Trophoblast cell (in vitro differentiated cells and primary cell): ENCODE measurements at regions not wholly inside any gene's neighbourhood (a gene's known extent, or its start where the extent isn't known, plus 50 kb on each side); places are given as distances from the start of the nearest gene placed in this dataset.

Experiments used
- DNase-seq, 2 donors: peaks; one replicate each; pipeline ENCODE4 v3.0.0-alpha.2; 2016
- H2AFZ ChIP-seq: 2 replicates; pipeline ENCODE4 v1.6.1; 2013; ENCODE audit warnings: low read length, moderate library complexity, mild to moderate bottlenecking; ENCODE audit not compliant: insufficient read depth, poor library complexity
- H2AK5ac ChIP-seq: 2 replicates; pipeline ENCODE4 v1.6.1; 2013; ENCODE audit warnings: mild to moderate bottlenecking, low read length
- H2BK120ac ChIP-seq: 2 replicates; pipeline ENCODE4 v1.6.1; 2013; ENCODE audit warnings: low read length, mild to moderate bottlenecking, moderate library complexity; ENCODE audit not compliant: insufficient read depth, poor library complexity
- H2BK12ac ChIP-seq: 2 replicates; pipeline ENCODE4 v1.6.1; 2013; ENCODE audit warnings: mild to moderate bottlenecking, low read length, moderate library complexity
- H2BK5ac ChIP-seq: 2 replicates; pipeline ENCODE4 v1.6.1; 2013; ENCODE audit warnings: low read length, low read depth, moderate library complexity, mild to moderate bottlenecking; ENCODE audit not compliant: poor library complexity
- H3K14ac ChIP-seq: 2 replicates; pipeline ENCODE4 v1.6.1; 2013; ENCODE audit warnings: mild to moderate bottlenecking, low read length
- H3K18ac ChIP-seq: 2 replicates; pipeline ENCODE4 v1.6.1; 2013; ENCODE audit warnings: mild to moderate bottlenecking, low read length
- H3K23ac ChIP-seq: 2 replicates; pipeline ENCODE4 v1.6.1; 2013; ENCODE audit warnings: low read length
- H3K27ac ChIP-seq: 2 replicates; pipeline ENCODE4 v1.5.1; 2013; ENCODE audit warnings: low read depth, mild to moderate bottlenecking, inconsistent platforms, low read length, moderate library complexity
- H3K27me3 ChIP-seq: 2 replicates; pipeline ENCODE4 v1.6.1; 2013; ENCODE audit warnings: inconsistent platforms, mild to moderate bottlenecking, low read length, moderate library complexity; ENCODE audit not compliant: insufficient read depth
- H3K36me3 ChIP-seq, 2 experiments: 1 replicate in 1 of 2; 2 replicates in 1 of 2; pipeline ENCODE4 v1.6.1; 2013; ENCODE audit warnings: low read length in 2 of 2, mild to moderate bottlenecking in 2 of 2, moderate library complexity in 1 of 2; ENCODE audit not compliant: insufficient read depth in 2 of 2, control insufficient read depth in 1 of 2
- H3K4ac ChIP-seq: 2 replicates; pipeline ENCODE4 v1.6.1; 2013; ENCODE audit warnings: low read depth, mild to moderate bottlenecking, low read length, moderate library complexity
- H3K4me1 ChIP-seq, 2 experiments: 1 replicate in 1 of 2; 2 replicates in 1 of 2; pipeline ENCODE4 v1.6.1; 2013; ENCODE audit warnings: low read length in 2 of 2, mild to moderate bottlenecking in 2 of 2, moderate library complexity in 1 of 2; ENCODE audit not compliant: insufficient read depth in 2 of 2, control insufficient read depth in 1 of 2
- H3K4me2 ChIP-seq: 2 replicates; pipeline ENCODE4 v1.6.1; 2013; ENCODE audit warnings: inconsistent platforms, mild to moderate bottlenecking, low read length, moderate library complexity
- H3K4me3 ChIP-seq: 2 replicates; pipeline ENCODE4 v1.5.1; 2013; ENCODE audit warnings: mild to moderate bottlenecking, low read depth, low read length, inconsistent platforms
- H3K79me1 ChIP-seq: one replicate; pipeline ENCODE4 v1.6.1; 2013; ENCODE audit warnings: low read length
- H3K79me2 ChIP-seq: 2 replicates; pipeline ENCODE4 v1.6.1; 2013; ENCODE audit warnings: low read length, mild to moderate bottlenecking; ENCODE audit not compliant: control insufficient read depth, insufficient read depth, poor library complexity
- H3K9ac ChIP-seq: 2 replicates; pipeline ENCODE4 v1.6.1; 2013; ENCODE audit warnings: mild to moderate bottlenecking, low read length
- H3K9me3 ChIP-seq: 2 replicates; pipeline ENCODE4 v1.6.1; 2013; ENCODE audit warnings: low read depth, mild to moderate bottlenecking, control low read depth, inconsistent platforms, low read length; ENCODE audit not compliant: insufficient read depth
- H4K12ac ChIP-seq: 2 replicates; pipeline ENCODE4 v1.6.1; 2013; ENCODE audit warnings: low read depth, mild to moderate bottlenecking, low read length, moderate library complexity
- H4K8ac ChIP-seq: 2 replicates; pipeline ENCODE4 v1.6.1; 2013; ENCODE audit warnings: low read depth, mild to moderate bottlenecking, low read length, moderate library complexity
- H4K91ac ChIP-seq: one replicate; pipeline ENCODE4 v1.6.1; 2013; ENCODE audit warnings: low read depth, mild to moderate bottlenecking, low read length, moderate library complexity
- WGBS: extraction: QIAGEN DNeasy Blood & Tissue Kit; methylation state at CpG from one replicate; pipeline ENCODE4 v1.1.7; 2013; ENCODE audit warnings: missing lambda C conversion rate; ENCODE audit not compliant: insufficient read length, insufficient coverage; ENCODE audit errors: extremely low coverage; 5-methylcytosine and 5-hydroxymethylcytosine counted together

GRCh38 chr3:71857956-71858355 is 73.0 kb upstream of the PROK2 start:
- no peak overlapping the region for H3K4me2 ChIP-seq
- H2BK12ac ChIP-seq = no peak overlapping the region
- no peaks in the 10 kb centered on the region for H3K79me2 ChIP-seq
- H4K8ac ChIP-seq = no peak overlapping the region
- H2AFZ ChIP-seq = no peak overlapping the region
- peaks cover 3% of the 10 kb centered on the region for H3K9me3 ChIP-seq
- no peak overlapping the region for H4K12ac ChIP-seq
- H3K9ac ChIP-seq = no peak overlapping the region
- no peak overlapping the region for H2BK5ac ChIP-seq
- H2AK5ac ChIP-seq = no peak overlapping the region
- H4K91ac ChIP-seq = no peak overlapping the region
- no peak overlapping the region for H3K18ac ChIP-seq
- no peaks in the 10 kb centered on the region for H3K4me1 ChIP-seq
- H3K36me3 ChIP-seq = no peaks in the 10 kb centered on the region
- no peaks in the 10 kb centered on the region for H3K79me1 ChIP-seq
- H3K27ac ChIP-seq = no peak overlapping the region
- no peak for DNase-seq
- no peak overlapping the region for H3K4me3 ChIP-seq
- WGBS = no CpG with 5 or more reads among the region's 3 CpGs
- no peaks in the 10 kb centered on the region for H3K27me3 ChIP-seq
- H3K23ac ChIP-seq = no peak overlapping the region
- no peak overlapping the region for H3K4ac ChIP-seq
- H2BK120ac ChIP-seq = no peak overlapping the region
- H3K14ac ChIP-seq = no peak overlapping the region

- Histone ChIP-seq H3K4me2 (no peak overlapping the region), H3K27ac (no peak overlapping the region), H2AFZ (no peak overlapping the region), H3K23ac (no peak overlapping the region), H3K27me3 (no peaks in the 10 kb centered on the region), H3K4me3 (no peak overlapping the region), H4K91ac (no peak overlapping the region), H3K18ac (no peak overlapping the region), H3K4me1 (no peaks in the 10 kb centered on the region), H2BK120ac (no peak overlapping the region), H3K79me1 (no peaks in the 10 kb centered on the region), H3K36me3 (no peaks in the 10 kb centered on the region), H2AK5ac (no peak overlapping the region), H2BK12ac (no peak overlapping the region), H3K9ac (no peak overlapping the region), H4K12ac (no peak overlapping the region), H4K8ac (no peak overlapping the region), H3K14ac (no peak overlapping the region), H3K79me2 (no peaks in the 10 kb centered on the region), H3K9me3 (no peaks in the 10 kb centered on the region), H2BK5ac (no peak overlapping the region), H3K4ac (no peak overlapping the region)
- no peak for DNase-seq
- no CpG with 5 or more reads among the region's 4 CpGs for WGBS
Measured at GRCh38 chr3:71854706-71855105, 69.8 kb upstream of the PROK2 start.

GRCh38 chr3:71854096-71854495 is 69.1 kb upstream of the PROK2 start:
- H3K27me3 ChIP-seq = no peaks in the 10 kb centered on the region
- H3K27ac ChIP-seq = no peak overlapping the region
- no peak overlapping the region for H2AFZ ChIP-seq
- no peak overlapping the region for H4K8ac ChIP-seq
- WGBS = no CpG with 5 or more reads among the region's 5 CpGs
- no peaks in the 10 kb centered on the region for H3K36me3 ChIP-seq
- no peak overlapping the region for H4K91ac ChIP-seq
- no peak overlapping the region for H3K4me2 ChIP-seq
- no peaks in the 10 kb centered on the region for H3K79me2 ChIP-seq
- H2BK12ac ChIP-seq = no peak overlapping the region
- DNase-seq = peak; percentile 22 to 60
- H2AK5ac ChIP-seq = no peak overlapping the region
- no peak overlapping the region for H3K4me3 ChIP-seq
- no peak overlapping the region for H3K4ac ChIP-seq
- H3K18ac ChIP-seq = no peak overlapping the region
- no peak overlapping the region for H4K12ac ChIP-seq
- H3K9ac ChIP-seq = no peak overlapping the region
- H3K9me3 ChIP-seq = no peaks in the 10 kb centered on the region
- H3K14ac ChIP-seq = no peak overlapping the region
- no peaks in the 10 kb centered on the region for H3K79me1 ChIP-seq
- H3K23ac ChIP-seq = no peak overlapping the region
- H2BK5ac ChIP-seq = no peak overlapping the region
- H2BK120ac ChIP-seq = no peak overlapping the region
- no peaks in the 10 kb centered on the region for H3K4me1 ChIP-seq

- Histone ChIP-seq H2BK120ac (no peak overlapping the region), H3K27ac (no peak overlapping the region), H2AFZ (no peak overlapping the region), H2BK12ac (no peak overlapping the region), H3K27me3 (no peaks in the 10 kb centered on the region), H3K14ac (no peak overlapping the region), H3K4me2 (no peak overlapping the region), H3K4me1 (no peaks in the 10 kb centered on the region), H3K18ac (no peak overlapping the region), H3K4ac (no peak overlapping the region), H4K12ac (no peak overlapping the region), H2AK5ac (no peak overlapping the region), H3K9ac (no peak overlapping the region), H3K9me3 (no peaks in the 10 kb centered on the region), H3K36me3 (no peaks in the 10 kb centered on the region), H2BK5ac (no peak overlapping the region), H3K4me3 (no peak overlapping the region), H3K79me2 (no peaks in the 10 kb centered on the region), H3K23ac (no peak overlapping the region), H3K79me1 (no peaks in the 10 kb centered on the region), H4K8ac (no peak overlapping the region), H4K91ac (no peak overlapping the region)
- DNase-seq = no peak
- WGBS = no CpG with 5 or more reads among the region's 3 CpGs
Measured at GRCh38 chr3:71851878-71852277, 66.9 kb upstream of the PROK2 start.
